GM12892 (cell line): ENCODE measurements at regions not wholly inside any gene's neighbourhood (a gene's known extent, or its start where the extent isn't known, plus 50 kb on each side); places are given as distances from the start of the nearest gene placed in this dataset.

Source experiments
- DNase-seq: peaks from one replicate; pipeline ENCODE4 v3.0.0; 2011; ENCODE audit not compliant: insufficient read length
- FAIRE-seq: peaks from 2 replicates; lab custom pipeline; 2011; peaks lifted over from hg19 to GRCh38; lab: Jason Lieb, UNC
- POLR2A ChIP-seq: IDR thresholded peaks from 2 replicates; pipeline ENCODE4 v1.6.1; 2011; ENCODE audit warnings: low read depth, low read length, control low read depth
- POLR2AphosphoS5 ChIP-seq: IDR thresholded peaks from 2 replicates; pipeline ENCODE4 v1.6.1; 2011; ENCODE audit warnings: low read depth, low read length, control low read depth
- TAF1 ChIP-seq: IDR thresholded peaks from 2 replicates; pipeline ENCODE4 v1.6.1; 2011; ENCODE audit warnings: low read depth, mild to moderate bottlenecking, control low read depth, low read length, borderline replicate concordance

DNA sequence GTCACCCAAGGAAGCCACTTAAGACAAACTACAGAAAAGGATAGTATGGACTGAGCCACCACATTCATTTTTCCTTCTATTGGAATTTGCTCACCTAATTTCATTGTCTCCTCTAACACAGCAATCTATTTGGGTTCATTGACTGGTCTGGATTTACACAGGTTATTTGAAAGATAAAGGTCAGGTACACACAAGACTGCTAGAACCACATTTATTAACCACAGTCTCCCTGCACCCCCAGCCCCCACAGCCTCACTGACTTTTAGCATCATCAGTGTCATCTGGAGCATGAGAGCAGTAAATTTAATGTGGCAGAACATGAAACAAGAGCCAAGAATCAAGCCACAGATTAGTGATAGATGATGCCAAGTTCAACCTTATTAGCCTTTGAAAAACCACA is 226.9 kb upstream of the GYPC start:
- TF ChIP-seq TAF1 (no peak), POLR2A (no peak), POLR2AphosphoS5 (no peak)
- DNase-seq (no peak), FAIRE-seq (no peak)

GRCh38 chr2:126431136-126431535 is 224.8 kb upstream of the GYPC start:
- no peak for DNase-seq
- no peak for FAIRE-seq
- TF ChIP-seq POLR2A (no peak), TAF1 (no peak), POLR2AphosphoS5 (no peak)

- TF ChIP-seq POLR2A = no peak
- TF ChIP-seq POLR2AphosphoS5 = no peak
- no peak for TF ChIP-seq TAF1
- no peak for DNase-seq
- FAIRE-seq = no peak
Observed at GRCh38 chr2:126436411-126436810, 219.5 kb upstream of the GYPC start.

GRCh38 chr2:126437016-126437415 is 218.9 kb upstream of the GYPC start:
- no peak for FAIRE-seq
- no peak for DNase-seq
- TF ChIP-seq TAF1 (no peak), POLR2A (no peak), POLR2AphosphoS5 (no peak)

DNA sequence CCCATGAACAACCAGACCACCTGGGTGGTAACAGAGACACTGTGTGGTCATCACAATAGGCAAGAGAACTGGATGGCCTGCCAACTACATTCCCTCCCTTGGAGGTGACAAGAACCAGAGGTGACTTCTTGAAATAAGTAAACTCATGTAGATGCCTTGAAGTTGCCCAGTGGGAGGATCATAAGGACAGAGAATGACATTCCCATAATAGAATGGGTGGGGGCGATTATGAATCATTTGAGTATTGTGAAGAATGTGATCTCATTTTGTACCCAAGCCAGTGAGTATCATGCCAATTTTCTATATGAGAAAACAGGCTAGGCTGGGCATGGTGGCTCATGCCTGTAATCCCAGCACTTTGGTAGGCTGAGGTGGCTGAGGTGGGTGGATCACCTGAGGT is 211.4 kb upstream of the GYPC start:
- DNase-seq = no peak
- FAIRE-seq = peak; percentile 48
- TF ChIP-seq POLR2A (no peak), POLR2AphosphoS5 (no peak), TAF1 (no peak)

GRCh38 chr2:126446106-126446695 is 209.8 kb upstream of the GYPC start:
- TF ChIP-seq POLR2A (no peak), POLR2AphosphoS5 (no peak), TAF1 (no peak)
- no peak for FAIRE-seq

GRCh38 chr2:126448611-126449010 is 207.3 kb upstream of the GYPC start:
- no peak for DNase-seq
- FAIRE-seq = no peak
- TF ChIP-seq TAF1 = no peak
- no peak for TF ChIP-seq POLR2AphosphoS5
- no peak for TF ChIP-seq POLR2A

More at GRCh38 chr2:126446106-126446695, 209.8 kb upstream of the GYPC start:
- no peak for DNase-seq

DNA sequence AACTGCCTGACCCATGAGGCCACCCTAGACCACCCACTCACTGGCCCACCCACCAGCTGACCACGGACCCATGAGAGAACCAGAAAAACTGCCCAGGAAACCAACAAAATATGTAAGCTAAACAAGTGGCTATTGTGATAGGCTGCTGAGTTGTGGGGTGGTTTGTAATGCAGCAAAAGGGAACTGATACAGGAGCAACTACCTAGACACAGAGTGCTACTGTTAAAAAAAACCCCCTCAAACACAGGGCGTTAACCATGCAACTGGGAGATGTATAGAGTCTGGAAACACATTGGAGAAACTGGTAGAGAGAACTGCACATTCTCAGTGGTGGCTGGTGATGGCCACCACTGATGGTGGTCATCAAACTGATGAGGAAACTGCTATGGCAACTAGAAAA is 206.3 kb upstream of the GYPC start:
- FAIRE-seq (peak; percentile 87), DNase-seq (no peak)
- TF ChIP-seq TAF1 = no peak

DNA sequence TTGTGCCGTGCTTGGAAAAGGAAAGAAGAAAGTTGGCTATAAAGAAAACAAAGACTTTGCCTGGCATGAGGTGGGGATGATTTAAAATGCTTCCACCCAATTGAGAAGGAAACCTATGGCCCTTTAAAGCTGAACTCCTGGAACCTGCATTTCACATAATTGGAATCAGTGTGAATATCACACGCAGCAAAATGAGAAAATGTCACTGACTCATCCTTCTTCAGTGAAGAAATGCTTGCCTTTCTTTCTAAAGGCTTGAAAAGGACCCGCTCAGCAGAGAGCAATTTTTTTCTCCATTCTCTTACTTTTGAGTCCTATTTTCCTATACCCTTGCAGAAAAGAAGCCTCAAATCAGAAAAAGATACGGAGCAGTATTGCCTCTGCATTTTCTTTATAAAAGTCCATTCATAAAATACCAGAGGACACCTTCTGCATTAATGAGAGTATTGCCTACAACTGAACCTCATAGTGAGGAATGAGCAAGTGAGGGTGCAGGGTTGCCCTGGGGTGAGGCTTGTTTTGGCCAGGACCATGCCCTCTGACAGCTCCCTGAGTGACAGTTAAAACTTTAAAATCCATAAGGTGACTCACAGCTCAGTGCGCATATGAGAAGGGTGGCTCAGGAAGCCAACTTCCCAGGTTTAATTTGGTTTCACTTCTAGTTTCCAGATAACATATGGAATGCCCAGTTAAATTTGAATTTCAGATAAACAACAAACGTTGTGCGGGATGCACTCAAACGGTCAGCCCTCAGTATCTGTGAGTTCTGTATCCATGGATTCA is 191.9 kb upstream of the GYPC start:
- TF ChIP-seq POLR2A = no peak
- no peak for TF ChIP-seq TAF1
- TF ChIP-seq POLR2AphosphoS5 = no peak
- DNase-seq (no peak), FAIRE-seq (no peak)

DNA sequence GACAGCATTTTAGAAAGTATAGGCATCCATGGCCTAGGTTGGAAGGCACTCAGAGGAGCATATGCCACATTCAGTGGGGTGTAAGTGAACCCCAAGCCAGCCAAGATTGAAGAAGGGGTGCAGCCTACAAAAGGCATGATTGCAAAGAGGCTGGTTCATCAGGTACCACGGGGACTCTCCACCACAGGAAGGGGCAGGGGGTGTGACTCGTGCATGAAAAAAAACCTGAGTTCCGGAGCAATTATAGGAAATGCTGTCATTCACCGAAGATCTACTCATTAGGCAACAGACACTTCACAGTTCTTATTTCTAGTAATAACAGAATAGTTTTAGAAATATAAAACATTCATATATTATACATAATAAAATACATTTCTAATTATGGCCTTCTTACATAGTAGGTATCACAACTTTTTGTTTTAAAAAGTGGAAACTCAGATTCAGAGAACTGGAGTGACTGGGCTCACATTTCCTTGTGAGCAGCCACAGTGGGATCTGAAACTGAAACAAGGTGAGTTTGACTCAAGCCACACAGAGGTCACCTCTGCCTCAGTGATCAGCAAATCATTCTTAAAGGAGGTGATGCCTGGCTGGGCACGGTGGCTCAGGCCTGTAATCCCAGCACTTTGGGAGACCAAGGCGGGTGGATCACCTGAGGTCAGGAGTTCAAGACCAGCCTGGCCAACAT is 188.4 kb upstream of the GYPC start:
- DNase-seq (no peak), FAIRE-seq (peak; percentile 66)
- TF ChIP-seq POLR2AphosphoS5 = no peak
- no peak for TF ChIP-seq POLR2A
- TF ChIP-seq TAF1 = no peak

DNA sequence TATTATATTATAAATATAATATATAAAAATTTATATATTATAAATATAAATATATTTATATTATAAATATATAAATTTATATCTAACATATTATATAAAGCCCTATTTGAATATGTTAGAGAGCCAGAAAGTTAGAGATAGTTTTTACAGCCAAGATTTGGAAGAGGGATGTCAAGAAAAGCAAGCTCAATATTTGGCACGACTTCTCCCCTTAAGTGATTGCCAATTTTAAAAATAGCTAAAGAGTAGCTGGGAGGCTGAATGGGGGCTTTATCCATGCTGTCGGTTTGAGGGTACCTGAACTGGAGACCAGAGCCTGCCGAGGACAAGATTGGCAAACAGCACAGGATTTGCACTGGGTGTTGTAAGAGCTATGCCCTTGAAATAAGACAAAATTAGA is 180.9 kb upstream of the GYPC start:
- DNase-seq (no peak), FAIRE-seq (no peak)
- no peak for TF ChIP-seq POLR2AphosphoS5
- TF ChIP-seq TAF1 = no peak
- no peak for TF ChIP-seq POLR2A

- FAIRE-seq (no peak), DNase-seq (no peak)
- TF ChIP-seq TAF1 (no peak), POLR2AphosphoS5 (no peak), POLR2A (no peak)
Observed at GRCh38 chr2:126476691-126477090, 179.3 kb upstream of the GYPC start.

- DNase-seq = no peak
- FAIRE-seq = no peak
- TF ChIP-seq POLR2A = no peak
- TF ChIP-seq TAF1 = no peak
- TF ChIP-seq POLR2AphosphoS5 = no peak
Observed at GRCh38 chr2:126480033-126480432, 175.9 kb upstream of the GYPC start.
